ENCODE measurements at regions not wholly inside any gene's neighbourhood (a gene's known extent, or its start where the extent isn't known, plus 50 kb on each side); places are given as distances from the start of the nearest gene placed in this dataset.
A peak's percentile ranks its signal among the peaks of the same experiment; 100 is the strongest.

DNA sequence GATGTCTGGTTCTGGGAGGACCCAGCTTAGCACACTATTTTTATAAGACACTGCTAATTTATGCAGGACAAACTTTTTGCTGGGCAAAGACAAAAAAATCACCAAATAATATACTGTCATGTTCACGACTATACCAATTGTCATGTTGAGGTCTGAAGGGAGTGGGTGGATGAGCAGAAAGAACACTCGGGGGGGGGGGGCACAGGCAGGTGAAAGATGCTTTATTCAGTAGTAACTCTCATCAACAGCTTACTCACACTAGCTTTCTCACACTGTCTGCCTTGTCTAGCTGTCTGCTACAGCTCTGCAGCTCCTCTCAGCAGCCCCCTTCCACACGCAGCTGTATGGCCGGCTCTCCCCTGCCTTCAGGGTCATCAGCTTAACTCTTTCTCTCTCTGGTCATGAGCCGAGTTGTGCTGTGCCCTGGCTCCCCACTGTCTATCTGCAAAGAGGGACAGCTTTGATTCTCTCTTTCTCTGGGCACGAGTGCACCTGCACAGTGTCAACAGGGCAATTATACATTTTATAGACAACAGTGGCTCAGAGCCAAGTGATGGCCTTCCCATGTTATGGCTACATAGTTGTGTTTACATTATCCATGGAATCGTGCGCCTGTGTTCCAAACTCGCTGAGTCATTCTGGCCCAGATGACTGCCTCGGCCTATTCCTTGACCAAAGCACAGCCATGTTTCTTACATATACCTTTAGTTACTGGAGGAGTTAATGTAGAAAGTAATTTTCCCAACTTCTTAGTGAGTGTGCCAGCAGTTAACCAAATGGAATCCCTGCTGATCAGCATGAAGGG, 187.7 kb upstream of the PRSS16 start (continued):
- TF ChIP-seq, protein P1, sequence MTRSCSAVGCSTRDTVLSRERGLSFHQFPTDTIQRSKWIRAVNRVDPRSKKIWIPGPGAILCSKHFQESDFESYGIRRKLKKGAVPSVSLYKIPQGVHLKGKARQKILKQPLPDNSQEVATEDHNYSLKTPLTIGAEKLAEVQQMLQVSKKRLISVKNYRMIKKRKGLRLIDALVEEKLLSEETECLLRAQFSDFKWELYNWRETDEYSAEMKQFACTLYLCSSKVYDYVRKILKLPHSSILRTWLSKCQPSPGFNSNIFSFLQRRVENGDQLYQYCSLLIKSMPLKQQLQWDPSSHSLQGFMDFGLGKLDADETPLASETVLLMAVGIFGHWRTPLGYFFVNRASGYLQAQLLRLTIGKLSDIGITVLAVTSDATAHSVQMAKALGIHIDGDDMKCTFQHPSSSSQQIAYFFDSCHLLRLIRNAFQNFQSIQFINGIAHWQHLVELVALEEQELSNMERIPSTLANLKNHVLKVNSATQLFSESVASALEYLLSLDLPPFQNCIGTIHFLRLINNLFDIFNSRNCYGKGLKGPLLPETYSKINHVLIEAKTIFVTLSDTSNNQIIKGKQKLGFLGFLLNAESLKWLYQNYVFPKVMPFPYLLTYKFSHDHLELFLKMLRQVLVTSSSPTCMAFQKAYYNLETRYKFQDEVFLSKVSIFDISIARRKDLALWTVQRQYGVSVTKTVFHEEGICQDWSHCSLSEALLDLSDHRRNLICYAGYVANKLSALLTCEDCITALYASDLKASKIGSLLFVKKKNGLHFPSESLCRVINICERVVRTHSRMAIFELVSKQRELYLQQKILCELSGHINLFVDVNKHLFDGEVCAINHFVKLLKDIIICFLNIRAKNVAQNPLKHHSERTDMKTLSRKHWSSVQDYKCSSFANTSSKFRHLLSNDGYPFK (CRISPR knock-in tag; IDR thresholded peaks at IDR 0.05; ENCODE audit: borderline replicate concordance) = no peak
- TF ChIP-seq ZNF160 (CRISPR knock-in tag; IDR thresholded peaks at IDR 0.05) (no peak), NFIC (IDR thresholded peaks at IDR 0.05; ENCODE audit: low read length) (no peak), HIVEP1 (CRISPR knock-in tag; IDR thresholded peaks at IDR 0.05) (no peak), SKI (IDR thresholded peaks at IDR 0.05; ENCODE audit: partially characterized antibody) (peak; percentile 18), BHLHE40 (IDR thresholded peaks at IDR 0.05; ENCODE audit: low read length) (peak; percentile 34; the same call in 1 of the 2 replicates), DNMT1 (CRISPR knock-in tag; IDR thresholded peaks at IDR 0.05) (no peak), NR2F6 (IDR thresholded peaks at IDR 0.05) (no peak), NR2F6 (CRISPR knock-in tag; IDR thresholded peaks at IDR 0.05) (0 out of 2 replicates have a peak, but pooled peaks have one; percentile 9), SP4 (CRISPR knock-in tag; IDR thresholded peaks at IDR 0.05) (no peak), ZC3H13 (CRISPR knock-in tag; IDR thresholded peaks at IDR 0.05) (no peak), KLF13 (CRISPR knock-in tag; IDR thresholded peaks at IDR 0.05) (no peak), SYNCRIP (IDR thresholded peaks at IDR 0.05; ENCODE audit: insufficient read depth, low read depth, low read length) (no peak), ZNF136 (CRISPR knock-in tag; IDR thresholded peaks at IDR 0.05; ENCODE audit: low read depth) (no peak), FOXK1 (CRISPR knock-in tag; IDR thresholded peaks at IDR 0.05; ENCODE audit: borderline replicate concordance, low read depth) (0 out of 2 replicates have a peak, but pooled peaks have one; percentile 17), TP53 (CRISPR knock-in tag; conservative IDR thresholded peaks at IDR 0.05) (no peak), GATA4 (IDR thresholded peaks at IDR 0.05; ENCODE audit: borderline replicate concordance, low read depth) (no peak)
- TF ChIP-seq, protein P2, sequence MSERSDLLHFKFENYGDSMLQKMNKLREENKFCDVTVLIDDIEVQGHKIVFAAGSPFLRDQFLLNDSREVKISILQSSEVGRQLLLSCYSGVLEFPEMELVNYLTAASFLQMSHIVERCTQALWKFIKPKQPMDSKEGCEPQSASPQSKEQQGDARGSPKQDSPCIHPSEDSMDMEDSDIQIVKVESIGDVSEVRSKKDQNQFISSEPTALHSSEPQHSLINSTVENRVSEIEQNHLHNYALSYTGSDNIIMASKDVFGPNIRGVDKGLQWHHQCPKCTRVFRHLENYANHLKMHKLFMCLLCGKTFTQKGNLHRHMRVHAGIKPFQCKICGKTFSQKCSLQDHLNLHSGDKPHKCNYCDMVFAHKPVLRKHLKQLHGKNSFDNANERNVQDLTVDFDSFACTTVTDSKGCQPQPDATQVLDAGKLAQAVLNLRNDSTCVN (CRISPR knock-in tag; IDR thresholded peaks at IDR 0.05; ENCODE audit: borderline replicate concordance) = no peak
- TF ChIP-seq, protein P3, sequence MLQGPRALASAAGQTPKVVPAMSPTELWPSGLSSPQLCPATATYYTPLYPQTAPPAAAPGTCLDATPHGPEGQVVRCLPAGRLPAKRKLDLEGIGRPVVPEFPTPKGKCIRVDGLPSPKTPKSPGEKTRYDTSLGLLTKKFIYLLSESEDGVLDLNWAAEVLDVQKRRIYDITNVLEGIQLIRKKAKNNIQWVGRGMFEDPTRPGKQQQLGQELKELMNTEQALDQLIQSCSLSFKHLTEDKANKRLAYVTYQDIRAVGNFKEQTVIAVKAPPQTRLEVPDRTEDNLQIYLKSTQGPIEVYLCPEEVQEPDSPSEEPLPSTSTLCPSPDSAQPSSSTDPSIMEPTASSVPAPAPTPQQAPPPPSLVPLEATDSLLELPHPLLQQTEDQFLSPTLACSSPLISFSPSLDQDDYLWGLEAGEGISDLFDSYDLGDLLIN (CRISPR knock-in tag; IDR thresholded peaks at IDR 0.05; ENCODE audit: borderline replicate concordance) = no peak
- TF ChIP-seq, protein P4, sequence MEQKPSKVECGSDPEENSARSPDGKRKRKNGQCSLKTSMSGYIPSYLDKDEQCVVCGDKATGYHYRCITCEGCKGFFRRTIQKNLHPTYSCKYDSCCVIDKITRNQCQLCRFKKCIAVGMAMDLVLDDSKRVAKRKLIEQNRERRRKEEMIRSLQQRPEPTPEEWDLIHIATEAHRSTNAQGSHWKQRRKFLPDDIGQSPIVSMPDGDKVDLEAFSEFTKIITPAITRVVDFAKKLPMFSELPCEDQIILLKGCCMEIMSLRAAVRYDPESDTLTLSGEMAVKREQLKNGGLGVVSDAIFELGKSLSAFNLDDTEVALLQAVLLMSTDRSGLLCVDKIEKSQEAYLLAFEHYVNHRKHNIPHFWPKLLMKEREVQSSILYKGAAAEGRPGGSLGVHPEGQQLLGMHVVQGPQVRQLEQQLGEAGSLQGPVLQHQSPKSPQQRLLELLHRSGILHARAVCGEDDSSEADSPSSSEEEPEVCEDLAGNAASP (CRISPR knock-in tag; IDR thresholded peaks at IDR 0.05; ENCODE audit: borderline replicate concordance) = no peak
- TF ChIP-seq, protein P5, sequence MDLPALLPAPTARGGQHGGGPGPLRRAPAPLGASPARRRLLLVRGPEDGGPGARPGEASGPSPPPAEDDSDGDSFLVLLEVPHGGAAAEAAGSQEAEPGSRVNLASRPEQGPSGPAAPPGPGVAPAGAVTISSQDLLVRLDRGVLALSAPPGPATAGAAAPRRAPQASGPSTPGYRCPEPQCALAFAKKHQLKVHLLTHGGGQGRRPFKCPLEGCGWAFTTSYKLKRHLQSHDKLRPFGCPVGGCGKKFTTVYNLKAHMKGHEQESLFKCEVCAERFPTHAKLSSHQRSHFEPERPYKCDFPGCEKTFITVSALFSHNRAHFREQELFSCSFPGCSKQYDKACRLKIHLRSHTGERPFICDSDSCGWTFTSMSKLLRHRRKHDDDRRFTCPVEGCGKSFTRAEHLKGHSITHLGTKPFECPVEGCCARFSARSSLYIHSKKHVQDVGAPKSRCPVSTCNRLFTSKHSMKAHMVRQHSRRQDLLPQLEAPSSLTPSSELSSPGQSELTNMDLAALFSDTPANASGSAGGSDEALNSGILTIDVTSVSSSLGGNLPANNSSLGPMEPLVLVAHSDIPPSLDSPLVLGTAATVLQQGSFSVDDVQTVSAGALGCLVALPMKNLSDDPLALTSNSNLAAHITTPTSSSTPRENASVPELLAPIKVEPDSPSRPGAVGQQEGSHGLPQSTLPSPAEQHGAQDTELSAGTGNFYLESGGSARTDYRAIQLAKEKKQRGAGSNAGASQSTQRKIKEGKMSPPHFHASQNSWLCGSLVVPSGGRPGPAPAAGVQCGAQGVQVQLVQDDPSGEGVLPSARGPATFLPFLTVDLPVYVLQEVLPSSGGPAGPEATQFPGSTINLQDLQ (CRISPR knock-in tag; IDR thresholded peaks at IDR 0.05) = no peak

Measured in HepG2 (cell line).